ENCODE measurements at regions not wholly inside any gene's neighbourhood (a gene's known extent, or its start where the extent isn't known, plus 50 kb on each side); places are given as distances from the start of the nearest gene placed in this dataset.

DNA sequence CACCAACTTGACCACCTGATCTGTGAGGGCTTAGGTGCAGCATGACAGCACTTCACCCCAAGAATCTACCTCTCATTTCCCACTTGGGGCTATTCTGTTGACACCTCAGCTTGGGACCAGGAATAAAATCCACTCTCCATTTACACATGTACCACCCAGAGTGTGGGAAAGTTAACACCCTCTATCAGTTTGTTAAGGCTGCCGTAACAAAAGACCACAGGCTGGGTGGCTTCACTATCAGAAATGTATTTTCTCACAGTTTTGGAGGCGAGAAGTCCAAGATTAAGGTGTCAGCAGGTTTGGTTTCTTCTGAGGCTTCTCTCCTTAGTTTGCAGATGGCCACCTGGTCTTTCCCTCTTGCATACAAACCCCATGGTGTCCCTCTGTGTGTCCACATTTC lies 277.7 kb upstream of the ERBB4 start:
- Mint-ChIP-seq H3K4me1 (no peaks in the 10 kb centered on the region), H3K27me3 (ENCODE audit: low read depth) (no peaks in the 10 kb centered on the region), H3K27ac (no peak overlapping the region), H3K9me3 (no peaks in the 10 kb centered on the region), H3K4me3 (no peak overlapping the region), H3K36me3 (ENCODE audit: insufficient read depth in 1 of 3, low read depth in 3 of 3) (no peaks in the 10 kb centered on the region)
- Histone ChIP-seq H3K79me2 (ENCODE audit: insufficient read depth, low read length) (no peaks in the 10 kb centered on the region), H3K27ac (ENCODE audit: insufficient read length, low read depth, low read length) (no peak overlapping the region), H3K9me3 (ENCODE audit: control insufficient read depth, low read depth, low read length) (no peaks in the 10 kb centered on the region), H4K8ac (replicated peaks; ENCODE audit: insufficient read length, low read depth, low read length) (no peak overlapping the region), H3K4ac (ENCODE audit: low read depth, low read length) (no peak overlapping the region), H4K5ac (ENCODE audit: insufficient read length, low read depth, low read length) (no peak overlapping the region), H3K27me3 (ENCODE audit: insufficient read depth, low read length) (no peaks in the 10 kb centered on the region), H3K14ac (ENCODE audit: insufficient read depth, low read length) (no peak overlapping the region), H2BK120ac (ENCODE audit: low read depth, low read length, poor library complexity, severe bottlenecking) (no peak overlapping the region), H2BK15ac (ENCODE audit: low read depth, low read length) (no peak overlapping the region), H2BK12ac (ENCODE audit: insufficient read length, low read depth, low read length) (no peak overlapping the region), H4K20me1 (ENCODE audit: control insufficient read depth, insufficient read depth, insufficient read length) (no peaks in the 10 kb centered on the region), H3K23ac (ENCODE audit: insufficient read length, low read depth, low read length) (no peak overlapping the region), H3K56ac (ENCODE audit: insufficient read length, low read depth, low read length) (no peak overlapping the region), H3K18ac (ENCODE audit: insufficient read length, low read depth, low read length) (no peak overlapping the region), H2BK5ac (ENCODE audit: insufficient read length, low read length) (no peak overlapping the region), H3K9ac (ENCODE audit: extremely low read depth, insufficient read length, low read length) (no peak overlapping the region), H3K4me2 (ENCODE audit: insufficient read depth, insufficient read length, low read length) (no peak overlapping the region), H2AFZ (ENCODE audit: low read length) (no peak overlapping the region), H3T11ph (ENCODE audit: low read length) (no peak overlapping the region), H3K79me1 (ENCODE audit: insufficient read depth, low read depth, low read length, poor library complexity, severe bottlenecking) (no peaks in the 10 kb centered on the region), H4K91ac (ENCODE audit: insufficient read length, low read depth, low read length) (no peak overlapping the region), H2BK20ac (ENCODE audit: low read depth, low read length, poor library complexity, severe bottlenecking) (no peak overlapping the region), H2AK5ac (ENCODE audit: insufficient read length, low read length) (no peak overlapping the region), H3K23me2 (ENCODE audit: insufficient read length, low read depth, low read length, poor library complexity, severe bottlenecking) (no peaks in the 10 kb centered on the region), H3K4me1 (ENCODE audit: insufficient read depth, low read length) (no peaks in the 10 kb centered on the region)
- TF ChIP-seq, protein P1, sequence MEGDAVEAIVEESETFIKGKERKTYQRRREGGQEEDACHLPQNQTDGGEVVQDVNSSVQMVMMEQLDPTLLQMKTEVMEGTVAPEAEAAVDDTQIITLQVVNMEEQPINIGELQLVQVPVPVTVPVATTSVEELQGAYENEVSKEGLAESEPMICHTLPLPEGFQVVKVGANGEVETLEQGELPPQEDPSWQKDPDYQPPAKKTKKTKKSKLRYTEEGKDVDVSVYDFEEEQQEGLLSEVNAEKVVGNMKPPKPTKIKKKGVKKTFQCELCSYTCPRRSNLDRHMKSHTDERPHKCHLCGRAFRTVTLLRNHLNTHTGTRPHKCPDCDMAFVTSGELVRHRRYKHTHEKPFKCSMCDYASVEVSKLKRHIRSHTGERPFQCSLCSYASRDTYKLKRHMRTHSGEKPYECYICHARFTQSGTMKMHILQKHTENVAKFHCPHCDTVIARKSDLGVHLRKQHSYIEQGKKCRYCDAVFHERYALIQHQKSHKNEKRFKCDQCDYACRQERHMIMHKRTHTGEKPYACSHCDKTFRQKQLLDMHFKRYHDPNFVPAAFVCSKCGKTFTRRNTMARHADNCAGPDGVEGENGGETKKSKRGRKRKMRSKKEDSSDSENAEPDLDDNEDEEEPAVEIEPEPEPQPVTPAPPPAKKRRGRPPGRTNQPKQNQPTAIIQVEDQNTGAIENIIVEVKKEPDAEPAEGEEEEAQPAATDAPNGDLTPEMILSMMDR (conservative IDR thresholded peaks at IDR 0.05): no peak
- no CpG with 5 or more reads among the region's 2 CpGs for WGBS (ENCODE audit: extremely low coverage, insufficient read length, low lambda C conversion rate)
- no peak for DNase-seq
